NB4 (cell line): ENCODE measurements at regions not wholly inside any gene's neighbourhood (a gene's known extent, or its start where the extent isn't known, plus 50 kb on each side); places are given as distances from the start of the nearest gene placed in this dataset.

ENCODE experiments used
- DNase-seq: peaks from one replicate; pipeline ENCODE4 v3.0.0; 2010; ENCODE audit warnings: low read depth
- H3K4me3 ChIP-seq: one replicate; pipeline ENCODE4 v1.5.1; 2011; ENCODE audit warnings: mild to moderate bottlenecking, low read depth, low read length, moderate library complexity
- MYC ChIP-seq: IDR thresholded peaks from 2 replicates; pipeline ENCODE4 v1.6.1; 2011; ENCODE audit warnings: low read depth, low read length
- POLR2A ChIP-seq: IDR thresholded peaks from 2 replicates; pipeline ENCODE4 v1.6.1; 2011; ENCODE audit warnings: mild to moderate bottlenecking; ENCODE audit not compliant: insufficient read length; ENCODE audit errors: extremely low read depth
- TF ChIP-seq, protein P1 (sequence below): IDR thresholded peaks from 2 replicates; pipeline ENCODE4 v1.6.1; 2011; ENCODE audit warnings: low read depth, low read length
- TF ChIP-seq, protein P2 (sequence below): IDR thresholded peaks from one replicate; pipeline ENCODE4 v1.5.1; 2012; ENCODE audit warnings: low read depth, low read length

DNA sequence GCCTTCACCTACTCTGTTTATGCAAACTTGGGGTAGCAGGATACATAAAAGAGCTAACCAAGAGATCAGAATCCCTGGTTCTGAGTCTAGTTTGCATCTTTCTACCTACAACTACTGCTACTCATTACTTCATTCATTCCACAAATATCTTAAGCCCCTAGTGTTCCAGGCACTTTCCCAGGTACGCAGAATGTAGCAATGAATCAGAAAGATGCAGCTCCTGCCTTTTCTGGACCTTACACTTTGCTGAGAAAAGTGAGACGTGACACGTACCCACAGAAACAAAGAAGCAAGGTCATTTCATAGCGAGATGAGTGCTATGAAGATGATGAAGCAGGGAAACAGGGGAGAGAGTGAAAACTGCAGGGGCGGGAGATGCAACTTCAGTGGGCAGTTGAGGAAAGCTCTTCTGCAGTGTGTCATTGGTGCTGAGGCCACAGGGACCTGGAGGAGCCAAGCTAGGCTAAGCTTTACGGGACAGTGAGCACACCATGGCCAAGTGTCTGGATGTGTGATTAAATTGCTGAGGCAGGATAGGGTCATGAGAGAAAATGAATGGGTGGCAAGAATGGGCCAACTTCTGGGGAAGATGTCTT, 167.9 kb downstream of the TNFSF18 start:
- no peak overlapping the region for H3K4me3 ChIP-seq
- no peak for TF ChIP-seq MYC
- no peak for TF ChIP-seq POLR2A
- TF ChIP-seq, protein P1, sequence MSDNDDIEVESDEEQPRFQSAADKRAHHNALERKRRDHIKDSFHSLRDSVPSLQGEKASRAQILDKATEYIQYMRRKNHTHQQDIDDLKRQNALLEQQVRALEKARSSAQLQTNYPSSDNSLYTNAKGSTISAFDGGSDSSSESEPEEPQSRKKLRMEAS = no peak
- TF ChIP-seq, protein P2, sequence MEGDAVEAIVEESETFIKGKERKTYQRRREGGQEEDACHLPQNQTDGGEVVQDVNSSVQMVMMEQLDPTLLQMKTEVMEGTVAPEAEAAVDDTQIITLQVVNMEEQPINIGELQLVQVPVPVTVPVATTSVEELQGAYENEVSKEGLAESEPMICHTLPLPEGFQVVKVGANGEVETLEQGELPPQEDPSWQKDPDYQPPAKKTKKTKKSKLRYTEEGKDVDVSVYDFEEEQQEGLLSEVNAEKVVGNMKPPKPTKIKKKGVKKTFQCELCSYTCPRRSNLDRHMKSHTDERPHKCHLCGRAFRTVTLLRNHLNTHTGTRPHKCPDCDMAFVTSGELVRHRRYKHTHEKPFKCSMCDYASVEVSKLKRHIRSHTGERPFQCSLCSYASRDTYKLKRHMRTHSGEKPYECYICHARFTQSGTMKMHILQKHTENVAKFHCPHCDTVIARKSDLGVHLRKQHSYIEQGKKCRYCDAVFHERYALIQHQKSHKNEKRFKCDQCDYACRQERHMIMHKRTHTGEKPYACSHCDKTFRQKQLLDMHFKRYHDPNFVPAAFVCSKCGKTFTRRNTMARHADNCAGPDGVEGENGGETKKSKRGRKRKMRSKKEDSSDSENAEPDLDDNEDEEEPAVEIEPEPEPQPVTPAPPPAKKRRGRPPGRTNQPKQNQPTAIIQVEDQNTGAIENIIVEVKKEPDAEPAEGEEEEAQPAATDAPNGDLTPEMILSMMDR = no peak
- no peak for DNase-seq

- H3K4me3 ChIP-seq = no peak overlapping the region
- DNase-seq = no peak
Observed at GRCh38 chr1:172883387-172883791, 167.4 kb downstream of the TNFSF18 start.

GRCh38 chr1:172883844-172884243, 166.9 kb downstream of the TNFSF18 start:
- no peak overlapping the region for H3K4me3 ChIP-seq
- no peak for DNase-seq
- TF ChIP-seq MYC (no peak), POLR2A (no peak)
- TF ChIP-seq, protein P1 = no peak
- TF ChIP-seq, protein P2 = no peak

More at GRCh38 chr1:172883387-172883791, 167.4 kb downstream of the TNFSF18 start:
- TF ChIP-seq, protein P1 = no peak
- TF ChIP-seq MYC (no peak), POLR2A (no peak)
- TF ChIP-seq, protein P2 = no peak

GRCh38 chr1:172885411-172885810, 165.3 kb downstream of the TNFSF18 start:
- no peak overlapping the region for H3K4me3 ChIP-seq
- no peak for TF ChIP-seq POLR2A
- TF ChIP-seq MYC = no peak
- no peak for DNase-seq

GRCh38 chr1:172885971-172886370, 164.8 kb downstream of the TNFSF18 start:
- TF ChIP-seq MYC = no peak
- TF ChIP-seq, protein P2 = no peak
- TF ChIP-seq, protein P1 = no peak
- no peak for TF ChIP-seq POLR2A
- no peak overlapping the region for H3K4me3 ChIP-seq

GRCh38 chr1:172887162-172887561, 163.6 kb downstream of the TNFSF18 start:
- no peak overlapping the region for H3K4me3 ChIP-seq
- no peak for TF ChIP-seq POLR2A
- TF ChIP-seq, protein P2 = no peak
- TF ChIP-seq, protein P1 = no peak
- no peak for TF ChIP-seq MYC
- no peak for DNase-seq

More at GRCh38 chr1:172885971-172886370, 164.8 kb downstream of the TNFSF18 start:
- no peak for DNase-seq
